Ishikawa (cell line): ENCODE measurements at regions not wholly inside any gene's neighbourhood (a gene's known extent, or its start where the extent isn't known, plus 50 kb on each side); places are given as distances from the start of the nearest gene placed in this dataset.

ENCODE experiments used
- CREB1 ChIP-seq: IDR thresholded peaks from 2 replicates; pipeline ENCODE4 v1.6.1; 2012; ENCODE audit warnings: low read depth
- EGR1 ChIP-seq: IDR thresholded peaks from 2 replicates; pipeline ENCODE4 v1.6.1; 2012
- EP300 ChIP-seq: IDR thresholded peaks from 2 replicates; pipeline ENCODE4 v1.6.1; 2012; ENCODE audit warnings: borderline replicate concordance
- FOXM1 ChIP-seq: IDR thresholded peaks from 2 replicates; pipeline ENCODE4 v1.6.1; 2012; ENCODE audit warnings: low read depth, borderline replicate concordance
- NFIC ChIP-seq: IDR thresholded peaks from 2 replicates; pipeline ENCODE4 v1.6.1; 2012
- RAD21 ChIP-seq: IDR thresholded peaks from 2 replicates; pipeline ENCODE4 v1.6.1; 2012; ENCODE audit warnings: low read depth
- REST ChIP-seq: IDR thresholded peaks from 2 replicates; pipeline ENCODE4 v1.6.1; 2012; ENCODE audit warnings: low read depth, mild to moderate bottlenecking
- TAF1 ChIP-seq: IDR thresholded peaks from 2 replicates; pipeline ENCODE4 v1.6.1; 2012; ENCODE audit warnings: low read depth, mild to moderate bottlenecking
- TCF12 ChIP-seq: IDR thresholded peaks from 2 replicates; pipeline ENCODE4 v1.6.1; 2012; ENCODE audit warnings: low read depth
- TEAD4 ChIP-seq: IDR thresholded peaks from 2 replicates; pipeline ENCODE4 v1.6.1; 2012
- USF1 ChIP-seq: IDR thresholded peaks from 2 replicates; pipeline ENCODE4 v1.6.1; 2012
- YY1 ChIP-seq: IDR thresholded peaks from 2 replicates; pipeline ENCODE4 v1.6.1; 2012; ENCODE audit warnings: low read depth
- ZBTB7A ChIP-seq: IDR thresholded peaks from 2 replicates; pipeline ENCODE4 v1.6.1; 2012; ENCODE audit warnings: low read depth
- TF ChIP-seq, protein P1 (sequence below): IDR thresholded peaks from 2 replicates; pipeline ENCODE4 v1.6.1; 2012

- TF ChIP-seq YY1 (no peak), TEAD4 (no peak), EP300 (no peak), TAF1 (no peak), TCF12 (no peak), REST (no peak), RAD21 (no peak), FOXM1 (no peak), NFIC (no peak), USF1 (no peak), EGR1 (no peak), CREB1 (no peak), ZBTB7A (no peak)
- TF ChIP-seq, protein P1, sequence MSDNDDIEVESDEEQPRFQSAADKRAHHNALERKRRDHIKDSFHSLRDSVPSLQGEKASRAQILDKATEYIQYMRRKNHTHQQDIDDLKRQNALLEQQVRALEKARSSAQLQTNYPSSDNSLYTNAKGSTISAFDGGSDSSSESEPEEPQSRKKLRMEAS: no peak
Measured at GRCh38 chr9:23552876-23553601, 273.0 kb downstream of the ELAVL2 start.
